Transverse colon (tissue), 4 donors: ENCODE measurements at regions not wholly inside any gene's neighbourhood (a gene's known extent, or its start where the extent isn't known, plus 50 kb on each side); places are given as distances from the start of the nearest gene placed in this dataset.

ENCODE experiments used
- DNase-seq: peaks from one replicate; pipeline ENCODE4 v3.0.0-alpha.2; 2019
- H3K27ac ChIP-seq, 4 donors: fragments of 200-600 bp; sonication (generic); 2 replicates each; pipeline ENCODE4 v1.5.1; 2016 to 2018; ENCODE audit warnings: inconsistent platforms in 4 of 4
- H3K27me3 ChIP-seq: fragments of 200-600 bp; sonication (generic); 2 replicates; pipeline ENCODE4 v1.5.1; 2017; ENCODE audit warnings: inconsistent platforms
- H3K36me3 ChIP-seq, 4 donors: fragments of 200-600 bp; sonication (generic); 2 replicates each; pipeline ENCODE4 v1.5.1; 2017 to 2019; ENCODE audit warnings: inconsistent platforms in 4 of 4
- H3K4me1 ChIP-seq, 4 donors: fragments of 200-600 bp; sonication (generic); 2 replicates each; pipeline ENCODE4 v1.5.1; 2017 to 2020; ENCODE audit warnings: inconsistent platforms in 4 of 4
- H3K4me3 ChIP-seq, 4 donors: fragments of 200-600 bp; sonication (generic); 1 replicate in 1 of 4; 2 replicates in 3 of 4; pipeline versions ENCODE4 v1.5.1 to v1.6.1; 2017 to 2019; ENCODE audit warnings: inconsistent platforms in 4 of 4
- H3K9me3 ChIP-seq, 2 donors: fragments of 200-600 bp; sonication (generic); 2 replicates each; pipeline ENCODE4 v1.5.1; 2017 to 2019; ENCODE audit warnings: inconsistent platforms in 2 of 2
- EP300 ChIP-seq: sonication (generic); formaldehyde crosslinking; IDR thresholded peaks from one replicate; pipeline ENCODE4 v1.6.1; 2017; ENCODE audit warnings: antibody characterized with exemption, low read depth
- POLR2A ChIP-seq: fragments of 450-650 bp; IDR thresholded peaks from one replicate; pipeline ENCODE4 v1.6.1; 2016; ENCODE audit warnings: antibody characterized with exemption, mild to moderate bottlenecking, moderate library complexity
- POLR2AphosphoS5 ChIP-seq, 3 donors: sonication (generic); formaldehyde crosslinking; IDR thresholded peaks; one replicate each; pipeline ENCODE4 v1.6.1; 2016; ENCODE audit warnings: antibody characterized with exemption in 3 of 3
- WGBS, 2 donors: methylation state at CpG; one replicate each; pipeline ENCODE4 v1.1.5; 2018; ENCODE audit warnings: low coverage in 1 of 2; 5-methylcytosine and 5-hydroxymethylcytosine counted together
- in situ Hi-C, 4 donors: fragments of 200-750 bp; cut with MboI; loops; one replicate each; pipeline versions ENCODE4 v1.15.0 to v1.15.1; 2017; ENCODE audit warnings: low sequenced_read_pairs in 3 of 4, low pct_ligation_motif_present in 1 of 4, low pct_unique_long_range_greater_than_20kb in 1 of 4
- intact Hi-C: fragments of 100-400 bp; cut with DNase I; formaldehyde crosslinking; loops from one replicate; pipeline ENCODE4 v1.15.1; 2023; ENCODE audit warnings: low total_unique reads
- TF ChIP-seq, protein P1 (sequence below), 5 experiments: fragments of 200-600 bp in 3 of 5; fragments of 450-650 bp in 2 of 5; sonication (generic) in 3 of 5; IDR thresholded peaks; 1 replicate in 2 of 5; 2 replicates in 3 of 5; pipeline ENCODE4 v1.5.1; 2016 to 2017; ENCODE audit warnings: antibody characterized with exemption in 5 of 5, inconsistent platforms in 3 of 5, mild to moderate bottlenecking in 2 of 5, moderate library complexity in 1 of 5

DNA sequence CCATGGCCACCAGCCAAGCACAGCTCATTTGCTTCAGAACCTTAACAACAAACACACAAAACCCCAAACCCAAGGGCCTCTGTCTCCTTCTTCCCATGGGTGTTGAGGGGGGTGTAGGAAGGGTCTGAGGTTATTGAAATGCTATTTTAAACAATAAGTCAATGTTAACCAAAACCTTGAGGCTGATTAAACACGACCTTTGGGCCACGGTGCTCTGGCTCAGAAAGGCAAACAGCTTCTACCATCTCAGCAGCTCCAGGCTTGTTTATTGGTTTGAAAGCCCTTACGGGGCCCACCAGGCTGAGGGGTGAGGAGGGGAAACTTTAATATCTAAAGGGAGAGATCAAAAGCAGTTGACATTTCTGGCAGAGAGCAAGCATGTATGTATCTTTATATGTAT, 185.7 kb upstream of the IRX6 start:
- no peak for DNase-seq
- H3K36me3 ChIP-seq: no peaks in the 10 kb centered on the region
- intact Hi-C loops (no loop called here), in situ Hi-C loops (no loop called here)
- H3K9me3 ChIP-seq: no peaks in the 10 kb centered on the region
- H3K27ac ChIP-seq: no peak overlapping the region
- WGBS, 2 donors: 21 to 26% methylated on average over 3 of the region's 3 CpGs
- no peak overlapping the region for H3K4me3 ChIP-seq
- TF ChIP-seq POLR2AphosphoS5 (IDR thresholded peaks at IDR 0.05): no peak
- TF ChIP-seq POLR2A: no peak
- TF ChIP-seq, protein P1, sequence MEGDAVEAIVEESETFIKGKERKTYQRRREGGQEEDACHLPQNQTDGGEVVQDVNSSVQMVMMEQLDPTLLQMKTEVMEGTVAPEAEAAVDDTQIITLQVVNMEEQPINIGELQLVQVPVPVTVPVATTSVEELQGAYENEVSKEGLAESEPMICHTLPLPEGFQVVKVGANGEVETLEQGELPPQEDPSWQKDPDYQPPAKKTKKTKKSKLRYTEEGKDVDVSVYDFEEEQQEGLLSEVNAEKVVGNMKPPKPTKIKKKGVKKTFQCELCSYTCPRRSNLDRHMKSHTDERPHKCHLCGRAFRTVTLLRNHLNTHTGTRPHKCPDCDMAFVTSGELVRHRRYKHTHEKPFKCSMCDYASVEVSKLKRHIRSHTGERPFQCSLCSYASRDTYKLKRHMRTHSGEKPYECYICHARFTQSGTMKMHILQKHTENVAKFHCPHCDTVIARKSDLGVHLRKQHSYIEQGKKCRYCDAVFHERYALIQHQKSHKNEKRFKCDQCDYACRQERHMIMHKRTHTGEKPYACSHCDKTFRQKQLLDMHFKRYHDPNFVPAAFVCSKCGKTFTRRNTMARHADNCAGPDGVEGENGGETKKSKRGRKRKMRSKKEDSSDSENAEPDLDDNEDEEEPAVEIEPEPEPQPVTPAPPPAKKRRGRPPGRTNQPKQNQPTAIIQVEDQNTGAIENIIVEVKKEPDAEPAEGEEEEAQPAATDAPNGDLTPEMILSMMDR (IDR thresholded peaks at IDR 0.05): no peak
- no peak for TF ChIP-seq EP300
- H3K27me3 ChIP-seq: no peaks in the 10 kb centered on the region
- H3K4me1 ChIP-seq: no peaks in the 10 kb centered on the region

DNA sequence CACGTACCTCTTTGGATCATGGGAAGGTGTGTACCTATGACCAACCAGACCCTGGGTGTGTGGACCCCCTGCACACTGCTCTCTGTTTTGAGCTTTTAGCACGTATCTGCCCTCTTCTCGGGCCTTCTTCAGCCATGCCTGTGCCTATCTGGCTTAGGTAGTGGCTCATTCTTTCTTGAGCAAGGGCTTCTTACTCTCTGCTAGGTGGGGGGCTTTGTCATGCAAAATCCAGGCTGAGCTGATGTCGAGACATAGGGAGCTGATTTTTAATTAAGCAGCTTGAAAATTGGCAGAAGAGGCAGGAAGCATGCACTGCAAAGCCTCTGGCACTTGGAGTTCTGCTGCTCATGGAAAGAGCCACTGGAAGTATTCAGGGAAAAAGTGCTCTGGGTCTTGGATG, 181.6 kb upstream of the IRX6 start:
- TF ChIP-seq, protein P1 (IDR thresholded peaks at IDR 0.05): no peak
- TF ChIP-seq EP300: no peak
- Histone ChIP-seq H3K9me3 (no peaks in the 10 kb centered on the region), H3K4me3 (no peak overlapping the region), H3K4me1 (no peaks in the 10 kb centered on the region), H3K36me3 (no peaks in the 10 kb centered on the region), H3K27ac (no peak overlapping the region), H3K27me3 (no peaks in the 10 kb centered on the region)
- DNase-seq: no peak
- WGBS, 2 donors: 61 to 70% methylated on average over 4 of the region's 4 CpGs
- in situ Hi-C loops: no loop called here
- intact Hi-C loops: no loop called here

DNA sequence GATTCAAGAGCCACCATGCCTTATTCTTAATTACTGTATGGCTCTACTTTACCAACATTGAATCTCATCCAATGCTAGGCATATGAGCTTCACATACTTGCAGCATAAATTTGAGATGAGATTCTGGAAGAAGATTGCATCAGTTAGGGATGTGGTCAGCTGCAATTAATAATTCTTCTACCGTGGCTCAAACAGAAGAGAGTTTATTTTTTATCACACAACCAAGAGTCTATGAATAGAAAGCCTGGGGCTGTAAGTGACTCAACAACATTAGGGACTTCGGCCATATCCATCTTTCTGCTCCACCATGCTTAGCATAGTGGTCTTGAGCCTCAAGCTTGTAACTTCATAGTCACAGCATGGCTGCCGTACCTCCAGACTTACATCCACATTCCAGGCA, 179.4 kb upstream of the IRX6 start:
- Histone ChIP-seq H3K4me3 (no peak overlapping the region), H3K4me1 (no peaks in the 10 kb centered on the region), H3K27me3 (no peaks in the 10 kb centered on the region), H3K36me3 (no peaks in the 10 kb centered on the region), H3K9me3 (no peaks in the 10 kb centered on the region), H3K27ac (no peak overlapping the region)
- in situ Hi-C loops: no loop called here
- TF ChIP-seq POLR2A: no peak
- TF ChIP-seq POLR2AphosphoS5 (IDR thresholded peaks at IDR 0.05): no peak
- TF ChIP-seq, protein P1 (IDR thresholded peaks at IDR 0.05): no peak
- TF ChIP-seq EP300: no peak
- no peak for DNase-seq
- intact Hi-C loops: no loop called here
- WGBS, 2 donors: 85 to 86% methylated on average over 2 to 3 of the region's 3 CpGs

DNA sequence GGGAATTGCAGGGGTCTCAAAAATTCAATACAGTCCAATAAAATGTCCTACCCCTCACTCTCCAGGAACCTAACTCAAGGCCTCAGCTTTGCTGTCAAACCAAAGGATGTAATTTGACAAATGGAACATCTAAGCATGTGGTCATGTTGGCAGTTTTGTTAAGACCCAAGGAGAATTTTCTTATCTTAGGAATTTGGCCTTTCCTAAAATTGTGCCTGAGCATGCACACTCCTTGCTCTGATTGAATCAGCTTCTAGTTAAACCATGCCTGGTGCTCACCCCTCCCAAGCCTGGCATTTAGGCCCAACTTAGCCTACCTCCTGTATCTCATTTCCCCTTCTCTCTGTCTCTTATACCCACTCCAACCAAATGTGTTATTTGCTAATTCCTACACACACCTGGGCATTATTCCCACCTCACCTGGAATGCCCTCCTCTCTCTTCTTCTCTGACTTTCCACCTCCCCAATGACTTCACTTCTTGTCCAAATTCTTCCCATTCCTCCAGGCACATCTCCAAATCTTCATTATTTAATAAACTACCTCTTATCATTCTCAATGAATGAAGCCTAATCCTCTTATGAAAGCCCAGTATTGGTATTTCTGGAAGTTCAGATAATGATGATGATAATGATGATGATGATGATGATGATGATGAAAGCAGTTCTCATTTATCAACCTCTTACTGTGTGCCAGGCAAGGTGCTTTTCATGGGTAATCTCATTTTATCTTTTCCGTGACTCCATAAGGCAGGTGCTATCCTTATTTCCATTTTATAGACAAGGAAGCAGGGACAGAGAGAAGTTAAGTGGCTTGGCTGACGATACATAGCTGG, 178.0 kb upstream of the IRX6 start:
- TF ChIP-seq EP300: no peak
- TF ChIP-seq POLR2A: no peak
- TF ChIP-seq POLR2AphosphoS5 (IDR thresholded peaks at IDR 0.05): no peak
- TF ChIP-seq, protein P1 (IDR thresholded peaks at IDR 0.05): no peak
- no peak for DNase-seq
- intact Hi-C loops: no loop called here
- in situ Hi-C loops: no loop called here
- no peak overlapping the region for H3K27ac ChIP-seq
- H3K4me3 ChIP-seq: no peak overlapping the region
- no peaks in the 10 kb centered on the region for H3K27me3 ChIP-seq
- H3K36me3 ChIP-seq: no peaks in the 10 kb centered on the region
- WGBS, 2 donors: 70 to 75% methylated on average over 2 of the region's 2 CpGs
- H3K4me1 ChIP-seq: no peaks in the 10 kb centered on the region
- H3K9me3 ChIP-seq: no peaks in the 10 kb centered on the region
